ENCODE measurements at regions not wholly inside any gene's neighbourhood (a gene's known extent, or its start where the extent isn't known, plus 50 kb on each side); places are given as distances from the start of the nearest gene placed in this dataset.

DNA sequence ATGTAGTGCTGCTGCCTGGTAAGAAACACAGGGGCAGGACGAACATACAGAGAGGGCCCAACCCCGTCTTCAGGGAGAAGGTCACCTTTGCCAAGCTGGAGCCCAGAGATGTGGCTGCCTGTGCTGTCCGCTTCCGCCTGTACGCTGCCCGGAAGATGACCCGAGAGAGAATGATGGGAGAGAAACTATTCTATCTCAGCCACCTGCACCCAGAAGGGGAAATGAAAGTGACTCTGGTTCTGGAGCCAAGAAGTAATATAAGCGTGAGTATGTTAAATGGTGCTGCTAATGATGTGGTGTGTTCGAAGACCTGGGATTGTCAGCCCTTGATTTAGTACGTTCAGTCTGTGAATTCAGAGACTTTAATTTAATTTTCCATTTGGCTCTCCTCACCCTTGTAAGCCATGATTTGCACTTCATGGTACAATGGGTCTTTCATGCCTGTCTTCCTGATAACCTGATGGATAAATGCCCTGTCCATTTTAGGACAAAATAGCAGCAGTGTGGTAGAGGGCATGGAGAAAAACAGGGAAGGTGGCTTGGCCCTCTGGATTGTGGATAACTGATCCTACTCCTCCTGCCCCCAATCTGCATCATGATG, 318.9 kb downstream of the SNAPC1 start:
- Histone ChIP-seq H3K4me3 (ENCODE audit: low read depth, low read length) (no peak overlapping the region), H3K27ac (ENCODE audit: insufficient read depth, low read length, poor library complexity, severe bottlenecking) (no peak overlapping the region), H3K4me1 (ENCODE audit: control insufficient read depth, insufficient read depth, low read length, poor library complexity, severe bottlenecking) (peaks cover 13% of the 10 kb centered on the region), H3K9me3 (ENCODE audit: control insufficient read depth in 2 of 2, low read length in 2 of 2) (no peaks in the 10 kb centered on the region), H3K36me3 (ENCODE audit: control insufficient read depth, insufficient read depth, low read length) (no peaks in the 10 kb centered on the region), H3K27me3 (ENCODE audit: control insufficient read depth, insufficient read depth, low read length) (peaks cover 2% of the 10 kb centered on the region)
- H3K27ac Mint-ChIP-seq, result no peak overlapping the region
- H3K27me3 Mint-ChIP-seq, result peaks cover 21% of the 10 kb centered on the region
- H3K4me3 Mint-ChIP-seq, result no peak overlapping the region
- DNase-seq (no peak), ATAC-seq (ENCODE audit: low read depth in 2 of 2) (no peak)
- no peaks in the 10 kb centered on the region for H3K36me3 Mint-ChIP-seq
- peaks cover 0 to 10% (median 1%) of the 10 kb centered on the region in 7 donors for H3K9me3 Mint-ChIP-seq
- peaks cover 19 to 25% (median 21%) of the 10 kb centered on the region in 4 donors for H3K4me1 Mint-ChIP-seq

DNA sequence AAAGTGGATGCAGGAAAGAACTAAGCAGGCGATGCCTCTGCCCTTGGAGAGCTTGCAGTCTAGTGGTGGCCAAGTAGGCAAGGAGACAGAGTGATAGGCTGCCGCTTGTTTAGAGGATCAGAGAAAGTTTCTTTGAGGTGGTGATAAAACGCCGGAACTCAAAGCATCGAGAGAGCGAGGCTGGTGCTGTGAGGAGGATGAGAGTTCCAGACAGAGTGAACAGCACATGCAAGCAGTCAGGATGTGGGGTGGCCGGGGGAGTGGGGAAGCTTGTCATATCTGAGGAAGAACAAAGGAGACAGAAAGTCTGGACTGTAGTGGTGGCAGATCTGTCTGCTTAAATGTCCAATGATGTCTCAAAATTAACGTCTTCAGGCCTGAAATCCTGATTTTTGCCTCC, 319.7 kb downstream of the SNAPC1 start:
- peaks cover 15 to 19% (median 19%) of the 10 kb centered on the region in 4 donors for H3K4me1 Mint-ChIP-seq
- Histone ChIP-seq H3K9me3 (ENCODE audit: control insufficient read depth in 2 of 2, low read length in 2 of 2) (no peaks in the 10 kb centered on the region), H3K4me3 (ENCODE audit: low read depth, low read length) (no peak overlapping the region), H3K27me3 (ENCODE audit: control insufficient read depth, insufficient read depth, low read length) (peaks cover 2% of the 10 kb centered on the region), H3K36me3 (ENCODE audit: control insufficient read depth, insufficient read depth, low read length) (no peaks in the 10 kb centered on the region), H3K4me1 (ENCODE audit: control insufficient read depth, insufficient read depth, low read length, poor library complexity, severe bottlenecking) (peaks cover 13% of the 10 kb centered on the region), H3K27ac (ENCODE audit: insufficient read depth, low read length, poor library complexity, severe bottlenecking) (no peak overlapping the region)
- peaks cover 0 to 10% (median 1%) of the 10 kb centered on the region in 7 donors for H3K9me3 Mint-ChIP-seq
- no peaks in the 10 kb centered on the region for H3K36me3 Mint-ChIP-seq
- no peak overlapping the region for H3K27ac Mint-ChIP-seq
- peaks cover 25% of the 10 kb centered on the region for H3K27me3 Mint-ChIP-seq
- ATAC-seq (ENCODE audit: low read depth in 2 of 2) (no peak), DNase-seq (no peak)
- H3K4me3 Mint-ChIP-seq, result no peak overlapping the region

DNA sequence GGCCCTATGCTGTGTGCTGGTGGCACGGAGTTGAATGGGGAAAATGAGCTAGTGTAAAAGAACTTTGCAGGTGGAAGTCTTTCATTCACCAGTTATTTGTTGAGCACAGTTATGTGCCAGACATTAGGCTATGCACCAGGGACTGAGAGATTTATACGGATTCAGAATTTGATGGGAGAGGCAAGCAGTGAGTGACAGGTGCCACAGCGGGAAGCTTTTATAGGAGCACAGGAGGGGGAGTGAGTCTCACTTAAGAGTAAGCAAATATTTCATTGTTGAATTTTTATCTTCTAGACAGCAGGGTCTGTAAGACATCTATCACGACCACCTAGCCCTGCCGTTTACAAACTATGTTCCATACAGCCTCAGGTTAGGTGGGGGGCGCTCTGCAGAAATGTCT, 320.6 kb downstream of the SNAPC1 start:
- DNase-seq, result no peak
- no peak overlapping the region for H3K27ac Mint-ChIP-seq

DNA sequence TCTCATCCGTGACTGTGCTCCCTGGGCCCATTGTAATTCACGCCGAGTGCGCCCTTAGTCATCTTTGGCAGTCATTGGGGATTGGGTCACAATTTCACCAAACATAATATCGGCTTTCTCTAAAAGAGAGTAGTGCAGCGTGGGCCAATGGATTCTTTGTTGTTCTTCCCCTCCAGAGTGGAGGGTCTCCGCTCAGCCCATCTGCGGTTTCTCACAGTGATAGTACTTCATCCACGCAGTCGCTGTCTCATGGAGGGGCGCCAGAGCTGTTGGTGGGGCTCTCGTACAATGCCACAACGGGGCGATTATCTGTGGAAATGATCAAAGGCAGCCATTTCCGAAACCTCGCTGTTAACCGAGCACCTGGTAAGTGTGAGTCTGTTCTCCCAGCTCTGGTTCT, 321.8 kb downstream of the SNAPC1 start:
- DNase-seq (no peak), ATAC-seq (ENCODE audit: low read depth in 2 of 2) (no peak)
- Mint-ChIP-seq H3K9me3 (peaks cover 0 to 10% (median 1%) of the 10 kb centered on the region in 7 donors), H3K4me3 (no peak overlapping the region), H3K36me3 (no peaks in the 10 kb centered on the region), H3K27me3 (peaks cover 19% of the 10 kb centered on the region), H3K27ac (no peak overlapping the region), H3K4me1 (peaks cover 0 to 3% (median 0%) of the 10 kb centered on the region in 4 donors)
- no peak overlapping the region for H3K4me3 ChIP-seq (ENCODE audit: low read depth, low read length)
- H3K27ac ChIP-seq (ENCODE audit: insufficient read depth, low read length, poor library complexity, severe bottlenecking), result no peak overlapping the region
- no peaks in the 10 kb centered on the region for H3K4me1 ChIP-seq (ENCODE audit: control insufficient read depth, insufficient read depth, low read length, poor library complexity, severe bottlenecking)
- H3K27me3 ChIP-seq (ENCODE audit: control insufficient read depth, insufficient read depth, low read length), result peaks cover 2% of the 10 kb centered on the region
- no peaks in the 10 kb centered on the region for H3K9me3 ChIP-seq (ENCODE audit: control insufficient read depth in 2 of 2, low read length in 2 of 2)
- H3K36me3 ChIP-seq (ENCODE audit: control insufficient read depth, insufficient read depth, low read length), result no peaks in the 10 kb centered on the region

More for the DNA sequence above, 320.6 kb downstream of the SNAPC1 start:
- Mint-ChIP-seq H3K27me3 (peaks cover 27% of the 10 kb centered on the region), H3K4me1 (peaks cover 7 to 11% (median 11%) of the 10 kb centered on the region in 4 donors), H3K4me3 (no peak overlapping the region), H3K9me3 (peaks cover 0 to 10% (median 1%) of the 10 kb centered on the region in 7 donors), H3K36me3 (no peaks in the 10 kb centered on the region)
- H3K27me3 ChIP-seq (ENCODE audit: control insufficient read depth, insufficient read depth, low read length), result peaks cover 2% of the 10 kb centered on the region
- H3K36me3 ChIP-seq (ENCODE audit: control insufficient read depth, insufficient read depth, low read length), result no peaks in the 10 kb centered on the region
- no peak overlapping the region for H3K27ac ChIP-seq (ENCODE audit: insufficient read depth, low read length, poor library complexity, severe bottlenecking)
- H3K4me3 ChIP-seq (ENCODE audit: low read depth, low read length), result no peak overlapping the region
- no peaks in the 10 kb centered on the region for H3K9me3 ChIP-seq (ENCODE audit: control insufficient read depth in 2 of 2, low read length in 2 of 2)
- peaks cover 4% of the 10 kb centered on the region for H3K4me1 ChIP-seq (ENCODE audit: control insufficient read depth, insufficient read depth, low read length, poor library complexity, severe bottlenecking)
- ATAC-seq (ENCODE audit: low read depth in 2 of 2), result no peak

DNA sequence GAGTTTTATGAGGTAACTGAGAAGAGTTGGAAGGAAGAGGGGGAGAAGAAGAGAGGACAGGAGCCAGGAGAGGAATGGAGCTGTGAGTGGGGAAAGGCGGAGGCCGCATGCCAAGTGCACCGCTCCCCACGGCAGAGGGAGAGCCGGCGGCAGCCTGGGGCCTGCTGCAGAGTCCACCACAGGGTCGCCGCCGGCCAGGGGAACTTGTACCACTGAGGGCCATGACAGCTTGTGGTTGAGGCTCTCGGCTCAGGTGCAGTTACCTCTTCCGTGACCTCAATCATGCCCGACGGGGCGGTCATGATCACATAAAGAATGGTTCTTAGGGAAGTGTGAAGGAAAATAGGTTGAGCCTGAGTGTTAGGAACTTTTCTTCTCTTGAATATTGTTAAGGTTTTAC, 325.0 kb downstream of the SNAPC1 start:
- Mint-ChIP-seq H3K27ac (no peak overlapping the region), H3K27me3 (peaks cover 26% of the 10 kb centered on the region), H3K36me3 (no peaks in the 10 kb centered on the region), H3K4me3 (no peak overlapping the region), H3K9me3 (peaks cover 0 to 10% (median 1%) of the 10 kb centered on the region in 7 donors), H3K4me1 (peaks cover 0 to 5% (median 0%) of the 10 kb centered on the region in 4 donors)
- peaks cover 2% of the 10 kb centered on the region for H3K27me3 ChIP-seq (ENCODE audit: control insufficient read depth, insufficient read depth, low read length)
- no peaks in the 10 kb centered on the region for H3K9me3 ChIP-seq (ENCODE audit: control insufficient read depth in 2 of 2, low read length in 2 of 2)
- no peak overlapping the region for H3K4me3 ChIP-seq (ENCODE audit: low read depth, low read length)
- ATAC-seq (ENCODE audit: low read depth in 2 of 2) (no peak), DNase-seq (no peak)
- no peak overlapping the region for H3K27ac ChIP-seq (ENCODE audit: insufficient read depth, low read length, poor library complexity, severe bottlenecking)
- H3K4me1 ChIP-seq (ENCODE audit: control insufficient read depth, insufficient read depth, low read length, poor library complexity, severe bottlenecking), result no peaks in the 10 kb centered on the region
- H3K36me3 ChIP-seq (ENCODE audit: control insufficient read depth, insufficient read depth, low read length), result no peaks in the 10 kb centered on the region

DNA sequence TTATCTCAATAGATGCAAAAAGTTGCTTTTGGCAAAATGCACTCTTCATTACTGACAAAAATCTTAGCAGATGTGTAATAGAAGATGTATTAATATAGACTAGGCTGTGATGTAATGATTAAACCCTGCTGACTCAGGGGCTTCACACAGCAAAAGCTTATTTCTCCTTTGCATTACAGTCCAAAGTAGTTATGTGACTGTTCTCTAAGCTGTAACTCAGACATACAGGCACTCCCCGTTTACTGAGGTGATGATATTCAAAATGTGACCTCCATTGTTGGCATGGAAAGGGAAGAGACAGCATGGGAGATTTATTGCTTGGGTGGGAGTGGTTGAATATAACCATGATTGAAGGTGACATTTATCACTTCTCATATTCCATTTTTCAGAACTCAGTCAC, 331.5 kb downstream of the SNAPC1 start:
- peaks cover 15% of the 10 kb centered on the region for H3K27me3 Mint-ChIP-seq
- Histone ChIP-seq H3K27me3 (ENCODE audit: control insufficient read depth, insufficient read depth, low read length) (peaks cover 2% of the 10 kb centered on the region), H3K4me1 (ENCODE audit: control insufficient read depth, insufficient read depth, low read length, poor library complexity, severe bottlenecking) (no peaks in the 10 kb centered on the region), H3K9me3 (ENCODE audit: control insufficient read depth in 2 of 2, low read length in 2 of 2) (no peaks in the 10 kb centered on the region), H3K27ac (ENCODE audit: insufficient read depth, low read length, poor library complexity, severe bottlenecking) (no peak overlapping the region), H3K36me3 (ENCODE audit: control insufficient read depth, insufficient read depth, low read length) (no peaks in the 10 kb centered on the region), H3K4me3 (ENCODE audit: low read depth, low read length) (no peak overlapping the region)
- H3K9me3 Mint-ChIP-seq, result peaks cover 0 to 6% (median 0%) of the 10 kb centered on the region in 7 donors
- H3K27ac Mint-ChIP-seq, result no peak overlapping the region
- no peak overlapping the region for H3K4me3 Mint-ChIP-seq
- no peak for DNase-seq
- H3K4me1 Mint-ChIP-seq, result peaks cover 0 to 5% (median 0%) of the 10 kb centered on the region in 4 donors
- H3K36me3 Mint-ChIP-seq, result no peaks in the 10 kb centered on the region
- no peak for ATAC-seq (ENCODE audit: low read depth in 2 of 2)

DNA sequence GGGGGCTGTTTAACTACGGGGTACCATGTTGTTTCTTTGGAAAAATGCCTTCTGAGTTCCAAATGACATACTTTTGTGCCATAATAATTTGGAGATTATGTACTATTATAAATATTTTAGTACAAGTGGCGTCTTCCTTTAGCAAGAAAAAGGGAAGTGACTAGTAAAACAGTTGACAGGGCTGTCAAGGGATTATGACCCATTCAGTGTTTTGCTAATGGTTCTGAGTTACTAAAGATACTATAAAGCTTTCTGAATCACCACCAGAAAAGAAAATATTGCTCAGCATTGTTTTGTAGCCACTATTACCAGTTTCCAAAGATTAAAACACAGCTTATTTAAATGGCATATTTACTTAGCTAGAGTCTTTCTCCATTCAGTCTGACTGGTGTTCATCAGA, 334.9 kb downstream of the SNAPC1 start:
- Histone ChIP-seq H3K4me3 (ENCODE audit: low read depth, low read length) (no peak overlapping the region), H3K9me3 (ENCODE audit: control insufficient read depth in 2 of 2, low read length in 2 of 2) (no peaks in the 10 kb centered on the region), H3K27ac (ENCODE audit: insufficient read depth, low read length, poor library complexity, severe bottlenecking) (no peak overlapping the region), H3K27me3 (ENCODE audit: control insufficient read depth, insufficient read depth, low read length) (peaks cover 2% of the 10 kb centered on the region), H3K36me3 (ENCODE audit: control insufficient read depth, insufficient read depth, low read length) (no peaks in the 10 kb centered on the region), H3K4me1 (ENCODE audit: control insufficient read depth, insufficient read depth, low read length, poor library complexity, severe bottlenecking) (no peaks in the 10 kb centered on the region)
- no peaks in the 10 kb centered on the region for H3K4me1 Mint-ChIP-seq
- peaks cover 0 to 4% (median 0%) of the 10 kb centered on the region in 7 donors for H3K9me3 Mint-ChIP-seq
- no peak overlapping the region for H3K4me3 Mint-ChIP-seq
- no peaks in the 10 kb centered on the region for H3K36me3 Mint-ChIP-seq
- no peak overlapping the region for H3K27ac Mint-ChIP-seq
- no peak for ATAC-seq (ENCODE audit: low read depth in 2 of 2)
- peaks cover 9% of the 10 kb centered on the region for H3K27me3 Mint-ChIP-seq
- no peak for DNase-seq

DNA sequence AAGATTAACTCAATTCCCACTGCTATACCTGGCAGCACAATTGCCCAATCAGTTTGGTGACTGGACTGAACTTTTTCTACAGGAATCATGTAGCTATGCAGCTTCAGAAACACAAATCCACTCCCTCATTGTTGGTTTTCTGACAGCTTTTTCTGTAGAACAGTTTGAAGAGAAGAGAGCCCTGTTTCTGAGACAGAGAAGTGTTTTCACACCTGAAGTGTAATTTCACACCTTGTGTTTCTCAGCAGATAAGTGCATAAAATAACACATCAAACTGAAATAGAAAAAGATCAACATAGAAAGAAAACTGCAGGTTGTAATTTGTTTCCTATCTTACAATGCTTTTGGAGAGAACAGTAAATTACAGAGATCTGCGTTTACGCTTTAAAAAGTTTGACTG, 335.6 kb downstream of the SNAPC1 start:
- H3K27ac Mint-ChIP-seq, result no peak overlapping the region
- DNase-seq (no peak), ATAC-seq (ENCODE audit: low read depth in 2 of 2) (no peak)
- no peaks in the 10 kb centered on the region for H3K4me1 ChIP-seq (ENCODE audit: control insufficient read depth, insufficient read depth, low read length, poor library complexity, severe bottlenecking)
- H3K9me3 Mint-ChIP-seq, result peaks cover 0 to 4% (median 0%) of the 10 kb centered on the region in 7 donors
- H3K4me1 Mint-ChIP-seq, result no peaks in the 10 kb centered on the region
- H3K4me3 ChIP-seq (ENCODE audit: low read depth, low read length), result no peak overlapping the region
- no peaks in the 10 kb centered on the region for H3K36me3 ChIP-seq (ENCODE audit: control insufficient read depth, insufficient read depth, low read length)
- H3K27me3 ChIP-seq (ENCODE audit: control insufficient read depth, insufficient read depth, low read length), result peaks cover 2% of the 10 kb centered on the region
- H3K27ac ChIP-seq (ENCODE audit: insufficient read depth, low read length, poor library complexity, severe bottlenecking), result no peak overlapping the region
- no peaks in the 10 kb centered on the region for H3K36me3 Mint-ChIP-seq
- no peaks in the 10 kb centered on the region for H3K9me3 ChIP-seq (ENCODE audit: control insufficient read depth in 2 of 2, low read length in 2 of 2)
- no peak overlapping the region for H3K4me3 Mint-ChIP-seq
- H3K27me3 Mint-ChIP-seq, result peaks cover 9% of the 10 kb centered on the region

All from CD4-positive, CD25-positive, alpha-beta regulatory T cell (primary cell).